Myocyte (in vitro differentiated cells): ENCODE measurements at regions not wholly inside any gene's neighbourhood (a gene's known extent, or its start where the extent isn't known, plus 50 kb on each side); places are given as distances from the start of the nearest gene placed in this dataset.

Experiments used
- DNase-seq: peaks from one replicate; pipeline ENCODE4 v3.0.0-alpha.2; 2012; ENCODE audit warnings: low read depth

DNA sequence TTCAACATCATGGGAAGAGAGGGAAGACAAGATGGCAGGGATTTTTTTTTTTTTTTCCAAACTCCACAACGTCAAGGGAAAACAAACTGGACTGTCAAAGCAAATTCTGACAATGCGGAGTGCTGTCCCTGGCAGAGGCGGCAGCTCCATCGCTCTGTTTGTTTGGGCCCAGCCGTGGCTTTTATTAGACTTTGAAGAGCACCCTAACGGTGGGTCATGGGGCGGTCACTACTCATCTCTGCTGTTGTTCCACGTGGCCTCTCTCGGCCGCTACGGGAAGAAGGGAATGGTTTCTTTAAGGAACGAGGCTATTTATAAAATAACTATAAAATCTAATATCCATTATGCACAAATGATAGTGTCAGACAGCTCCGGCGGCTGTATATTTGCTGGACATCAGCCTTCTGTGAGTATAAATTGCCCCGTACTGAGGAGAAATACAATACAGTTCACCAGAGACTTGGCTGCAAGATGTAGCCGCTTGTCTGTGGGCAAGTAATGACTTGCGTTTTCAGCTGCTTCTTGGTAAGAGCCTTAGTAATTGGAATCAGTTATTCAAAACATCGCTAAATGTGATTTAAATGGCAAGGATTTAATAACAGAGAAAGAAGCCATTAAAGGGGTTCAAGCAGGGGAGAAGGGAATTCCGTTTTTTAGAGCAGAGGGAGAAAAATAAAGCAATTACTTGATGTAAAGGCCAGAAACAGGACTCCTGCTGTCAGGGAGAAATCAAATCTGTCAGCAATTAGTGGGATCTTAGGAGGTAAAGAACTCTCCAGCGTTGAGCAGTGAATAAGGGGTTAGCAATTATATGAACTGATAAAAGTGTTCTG, 61.7 kb upstream of the RAB11FIP2 start:
- no peak for DNase-seq

DNA sequence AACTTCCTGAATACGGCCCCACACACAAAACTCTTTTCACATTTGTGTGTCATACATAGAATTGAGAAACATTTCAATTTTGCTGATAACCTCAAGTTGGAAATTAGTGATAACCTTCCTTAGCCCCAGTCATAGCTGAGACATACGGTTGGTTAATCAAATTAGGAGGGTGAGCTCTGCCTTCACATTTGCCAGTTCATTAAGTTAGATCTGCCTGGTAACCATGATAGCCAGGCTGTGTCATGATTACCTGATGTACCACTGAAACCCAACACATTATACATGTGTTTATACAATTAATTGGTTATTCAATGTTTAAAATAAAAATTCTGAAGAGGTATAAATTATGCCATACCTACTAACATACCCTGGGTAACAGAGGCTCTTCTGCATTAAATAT, 60.8 kb upstream of the RAB11FIP2 start:
- no peak for DNase-seq

DNA sequence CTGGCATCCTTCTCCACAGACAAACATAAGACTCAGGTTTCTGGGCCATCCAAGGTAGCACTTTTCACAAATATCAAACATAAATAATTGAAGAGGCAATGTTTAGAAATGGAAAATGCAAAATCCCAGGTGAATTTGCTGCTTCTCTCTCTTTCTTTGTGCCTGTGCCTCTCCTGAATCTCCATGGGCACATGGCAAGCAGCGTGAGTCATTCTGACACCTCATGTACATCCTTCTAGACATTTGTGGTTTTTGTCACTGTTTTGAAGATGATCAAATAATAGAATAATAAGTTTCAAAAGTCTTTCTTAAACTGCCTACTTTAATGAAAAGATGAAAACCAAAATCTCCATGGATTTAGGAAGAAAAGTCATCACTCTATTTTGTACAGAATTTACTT, 60.3 kb upstream of the RAB11FIP2 start:
- DNase-seq, result no peak

DNA sequence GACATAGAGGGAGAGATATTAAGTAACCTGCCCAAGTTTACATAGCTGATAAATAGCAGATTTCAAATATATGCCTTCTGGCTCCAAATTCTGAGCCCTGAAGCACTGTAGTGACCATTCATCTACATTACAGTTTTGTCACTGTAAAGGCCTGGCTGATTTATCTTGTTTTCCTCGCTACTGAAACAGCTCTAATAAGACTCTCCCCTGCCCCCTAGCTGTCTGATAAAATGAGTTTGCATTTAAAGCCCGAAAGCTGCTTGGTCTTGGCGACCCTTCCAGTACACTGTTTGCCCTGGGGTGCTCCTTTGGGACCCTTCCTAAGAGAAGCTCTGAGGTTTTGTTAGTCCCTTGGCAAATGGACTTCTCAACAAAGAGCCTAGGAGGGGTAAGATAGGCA, 59.7 kb upstream of the RAB11FIP2 start:
- DNase-seq, result peak; percentile 48

- peak; percentile 4 for DNase-seq
Measured at GRCh38 chr10:118102121-118102520, 55.4 kb upstream of the RAB11FIP2 start.

- peak; percentile 21 for DNase-seq
Measured at GRCh38 chr10:118101501-118101900, 54.8 kb upstream of the RAB11FIP2 start.
